K562 (cell line): ENCODE measurements at regions not wholly inside any gene's neighbourhood (a gene's known extent, or its start where the extent isn't known, plus 50 kb on each side); places are given as distances from the start of the nearest gene placed in this dataset.
"Not testable (repeated sequence)": the region's sequence is repeated elsewhere in the genome, so short reads cannot be mapped to it uniquely, and the experiment has no call there.

ENCODE experiments used
- CTCF ChIP-seq, 3 experiments: IDR thresholded peaks in 2 of 3; conservative IDR thresholded peaks in 1 of 3; 2 replicates each; pipeline ENCODE4 v1.5.1; 2011 to 2012; ENCODE audit warnings: low read length in 3 of 3, mild to moderate bottlenecking in 3 of 3, control low read depth in 2 of 3, improper control_type of control experiment in 1 of 3, inconsistent platforms in 1 of 3, low read depth in 1 of 3, mixed read lengths in 1 of 3, moderate library complexity in 1 of 3; ENCODE audit not compliant: insufficient read depth in 2 of 3
- EZH2 ChIP-seq: IDR thresholded peaks from 2 replicates; pipeline ENCODE4 v1.6.1; 2012; ENCODE audit warnings: low read depth, mild to moderate bottlenecking, inconsistent platforms, low read length, borderline replicate concordance
- GTF2B ChIP-seq: IDR thresholded peaks from 2 replicates; pipeline ENCODE4 v1.6.1; 2011; ENCODE audit not compliant: insufficient read length; ENCODE audit errors: extremely low read depth
- HMGXB4 ChIP-seq: sonication (generic); formaldehyde crosslinking; IDR thresholded peaks from 2 replicates; pipeline ENCODE4 v1.8.1; 2023; ENCODE audit warnings: mild to moderate bottlenecking, missing genetic modification reagents
- HNRNPK ChIP-seq: fragments of 200-400 bp; formaldehyde crosslinking; IDR thresholded peaks from one replicate; pipeline ENCODE4 v1.6.1; 2018; ENCODE audit warnings: mild to moderate bottlenecking, low read depth, low read length; ENCODE audit not compliant: poor library complexity, severe bottlenecking
- NFIC ChIP-seq: fragments of 450-650 bp; IDR thresholded peaks from 2 replicates; pipeline ENCODE4 v1.6.1; 2017; ENCODE audit warnings: mild to moderate bottlenecking, inconsistent platforms
- OTX1 ChIP-seq: fragments of 450-650 bp; formaldehyde crosslinking; IDR thresholded peaks from 2 replicates; pipeline ENCODE4 v1.4.0; 2022; ENCODE audit warnings: mild to moderate bottlenecking
- POLR2A ChIP-seq: fragments of 450-650 bp; conservative IDR thresholded peaks from 2 replicates; pipeline ENCODE4 v1.6.1; 2016
- POLR2AphosphoS2 ChIP-seq: IDR thresholded peaks from 2 replicates; pipeline ENCODE4 v1.6.1; 2012; ENCODE audit warnings: low read length, improper control_type of control experiment
- TAF1 ChIP-seq: IDR thresholded peaks from 2 replicates; pipeline ENCODE4 v1.6.1; 2011; ENCODE audit warnings: mild to moderate bottlenecking, low read length, moderate library complexity; ENCODE audit not compliant: insufficient read depth, control insufficient read depth, severe bottlenecking; ENCODE audit errors: extremely low read depth
- USF1 ChIP-seq: sonication (generic); formaldehyde crosslinking; IDR thresholded peaks from 2 replicates; pipeline ENCODE4 v1.9.0; 2022; ENCODE audit warnings: mild to moderate bottlenecking, missing genetic modification reagents
- ZNF354B ChIP-seq: fragments of 250-450 bp; sonication (Bioruptor Pico); IDR thresholded peaks from 2 replicates; pipeline ENCODE4 v1.4.0; 2020

- not testable (repeated sequence) for TF ChIP-seq CTCF (IDR thresholded peaks at IDR 0.05 in 2 of 3, conservative IDR thresholded peaks at IDR 0.05 in 1 of 3; ENCODE audit: insufficient read depth in 2 of 3, low read depth in 1 of 3, low read length in 3 of 3); NFIC; OTX1 (CRISPR knock-in tag); TAF1; POLR2AphosphoS2; ZNF354B (CRISPR knock-in tag); HMGXB4 (CRISPR knock-in tag); HNRNPK; GTF2B; EZH2; USF1 (CRISPR knock-in tag); POLR2A
These were observed 58.3 kb downstream of the ART5 start for GRCh38 chr11:3583476-3583875.
